DLD1 (cell line): ENCODE measurements at regions not wholly inside any gene's neighbourhood (a gene's known extent, or its start where the extent isn't known, plus 50 kb on each side); places are given as distances from the start of the nearest gene placed in this dataset.

Experiments
- in situ Hi-C: cut with HindIII; loops from 2 replicates; pipeline ENCODE4 v1.10.0; 2017; ENCODE audit warnings: low sequenced_read_pairs

DNA sequence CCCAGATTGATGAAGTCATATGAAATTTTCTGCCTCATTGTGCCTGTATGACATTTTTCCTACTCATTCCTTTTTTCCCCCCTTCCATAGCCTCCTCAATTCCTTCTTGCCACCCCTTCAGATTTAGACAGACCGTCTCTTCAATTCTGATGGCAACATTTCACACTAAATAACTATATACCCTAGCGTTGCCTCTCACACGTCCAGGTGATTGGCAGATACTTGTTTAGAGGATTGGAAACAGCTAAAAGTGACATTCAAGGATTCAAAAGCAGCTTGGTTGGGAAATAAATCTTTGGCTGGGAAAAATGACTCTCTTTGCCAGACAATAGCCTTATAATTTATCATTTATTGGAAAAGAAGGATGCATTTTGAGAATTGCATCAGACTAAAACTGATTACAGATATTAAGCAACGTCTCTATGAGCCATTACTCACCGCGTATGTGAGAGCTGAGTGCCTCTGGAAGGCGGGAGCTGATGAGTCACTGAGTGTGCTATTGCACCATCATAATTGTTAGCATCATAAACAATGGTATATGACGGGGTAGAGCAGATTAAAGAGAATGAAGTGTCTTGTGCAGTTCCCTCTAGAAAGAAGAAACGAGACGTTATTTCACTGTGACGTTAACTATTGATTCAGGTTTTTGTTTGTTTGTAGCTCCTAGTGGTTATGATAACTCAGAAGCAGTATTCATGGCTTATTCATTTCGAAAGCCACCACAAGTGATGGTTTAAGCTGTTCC is 61.1 kb upstream of the FAM216B start:
- in situ Hi-C loops, result no loop called here

DNA sequence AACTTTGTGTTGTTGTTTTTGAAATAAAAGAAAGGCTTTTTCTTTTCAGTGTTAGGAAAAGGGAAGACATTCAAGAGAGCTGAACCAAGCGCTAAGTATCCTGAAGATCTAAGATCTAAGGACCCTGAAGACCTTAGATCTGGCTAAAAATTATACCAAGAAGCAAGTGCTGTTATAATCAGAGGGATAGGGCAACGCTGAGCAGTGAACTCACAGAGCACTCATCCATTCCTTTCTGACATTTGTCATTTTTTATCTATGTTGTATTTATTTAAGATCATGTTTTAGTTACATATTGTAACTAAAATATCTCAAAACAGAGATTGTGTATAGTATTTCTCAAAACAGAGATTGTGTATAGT is 60.5 kb upstream of the FAM216B start:
- in situ Hi-C loops, result no loop called here

GRCh38 chr13:42722883-42723539 is 58.4 kb upstream of the FAM216B start:
- in situ Hi-C loops, result no loop called here

DNA sequence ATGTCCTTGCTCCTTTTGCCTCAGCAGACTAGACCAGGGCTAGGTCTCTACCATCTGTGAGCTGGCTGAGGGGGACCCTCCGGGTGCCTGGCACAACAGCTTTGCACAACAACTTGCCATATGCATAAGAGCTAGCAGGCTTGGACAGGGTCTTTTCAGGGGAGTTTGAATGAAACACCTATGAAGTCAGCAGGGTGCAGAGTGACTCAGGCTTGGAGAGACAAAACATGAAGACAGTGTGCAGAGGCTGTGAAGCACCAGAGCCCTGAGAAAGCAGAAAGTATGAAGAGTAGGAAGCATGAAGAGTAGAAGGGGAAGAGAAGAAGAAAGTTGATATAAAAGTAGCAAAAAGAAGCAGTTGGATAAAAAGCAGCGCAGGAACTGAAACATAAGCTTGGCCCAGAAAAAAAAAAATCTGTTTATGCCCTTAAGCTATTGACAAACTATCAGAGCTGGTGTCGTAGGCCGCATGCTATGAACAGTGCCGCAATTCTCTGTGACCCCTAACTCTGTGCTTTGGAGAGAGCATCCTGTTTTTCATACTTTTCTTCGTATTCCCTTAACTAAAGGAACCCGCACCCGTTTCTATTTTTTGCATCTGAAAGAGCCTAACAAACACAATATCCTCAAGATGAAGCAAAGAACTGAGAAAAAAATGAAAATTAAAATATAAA is 52.7 kb upstream of the FAM216B start:
- in situ Hi-C loops, result no loop called here

DNA sequence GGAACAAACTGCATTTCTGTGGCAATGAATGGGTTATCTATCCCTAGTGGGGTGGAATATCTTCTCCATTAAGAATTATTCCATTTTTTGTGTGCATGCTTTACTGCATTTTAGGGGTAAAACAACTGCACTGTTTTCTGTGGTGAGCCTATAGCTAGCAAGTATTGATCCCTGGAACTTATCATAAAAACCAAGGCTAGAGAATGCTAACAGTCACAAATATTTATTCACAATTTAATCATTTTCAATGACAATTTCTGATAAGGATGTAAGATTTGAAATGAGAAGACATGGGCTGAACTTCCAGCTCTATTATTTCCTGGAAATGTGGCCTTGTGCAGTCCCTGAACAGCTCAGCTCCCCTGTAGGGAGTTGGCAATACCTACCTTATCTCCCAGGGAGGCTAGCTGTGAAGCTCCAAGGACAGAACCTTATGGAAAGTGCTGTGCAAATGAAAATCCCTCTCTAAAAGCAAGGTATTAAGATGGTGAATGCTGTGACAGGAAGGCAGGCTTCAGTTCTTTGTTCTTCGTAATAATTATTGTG is 51.5 kb upstream of the FAM216B start:
- in situ Hi-C loops, result no loop called here
